DOHH2 (cell line): ENCODE measurements at regions not wholly inside any gene's neighbourhood (a gene's known extent, or its start where the extent isn't known, plus 50 kb on each side); places are given as distances from the start of the nearest gene placed in this dataset.

Experiments used
- EZH2phosphoT487 ChIP-seq: fragments of 200-600 bp; sonication (generic); IDR thresholded peaks from 2 replicates; pipeline ENCODE4 v1.6.1; 2017; ENCODE audit warnings: borderline replicate concordance, mild to moderate bottlenecking, antibody characterized with exemption, low read length, moderate library complexity, mixed read lengths
- TF ChIP-seq, protein P1 (sequence below): fragments of 200-600 bp; sonication (generic); IDR thresholded peaks from one replicate; pipeline ENCODE4 v1.5.1; 2014; ENCODE audit warnings: antibody characterized with exemption, mild to moderate bottlenecking, low read depth, low read length; ENCODE audit not compliant: poor library complexity, severe bottlenecking

- TF ChIP-seq, protein P1, sequence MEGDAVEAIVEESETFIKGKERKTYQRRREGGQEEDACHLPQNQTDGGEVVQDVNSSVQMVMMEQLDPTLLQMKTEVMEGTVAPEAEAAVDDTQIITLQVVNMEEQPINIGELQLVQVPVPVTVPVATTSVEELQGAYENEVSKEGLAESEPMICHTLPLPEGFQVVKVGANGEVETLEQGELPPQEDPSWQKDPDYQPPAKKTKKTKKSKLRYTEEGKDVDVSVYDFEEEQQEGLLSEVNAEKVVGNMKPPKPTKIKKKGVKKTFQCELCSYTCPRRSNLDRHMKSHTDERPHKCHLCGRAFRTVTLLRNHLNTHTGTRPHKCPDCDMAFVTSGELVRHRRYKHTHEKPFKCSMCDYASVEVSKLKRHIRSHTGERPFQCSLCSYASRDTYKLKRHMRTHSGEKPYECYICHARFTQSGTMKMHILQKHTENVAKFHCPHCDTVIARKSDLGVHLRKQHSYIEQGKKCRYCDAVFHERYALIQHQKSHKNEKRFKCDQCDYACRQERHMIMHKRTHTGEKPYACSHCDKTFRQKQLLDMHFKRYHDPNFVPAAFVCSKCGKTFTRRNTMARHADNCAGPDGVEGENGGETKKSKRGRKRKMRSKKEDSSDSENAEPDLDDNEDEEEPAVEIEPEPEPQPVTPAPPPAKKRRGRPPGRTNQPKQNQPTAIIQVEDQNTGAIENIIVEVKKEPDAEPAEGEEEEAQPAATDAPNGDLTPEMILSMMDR = no peak
- TF ChIP-seq EZH2phosphoT487 = no peak
Measured at GRCh38 chr2:239866350-239866749, 158.8 kb downstream of the NDUFA10 start.
